Endothelial cell of umbilical vein (primary cell): ENCODE measurements at regions not wholly inside any gene's neighbourhood (a gene's known extent, or its start where the extent isn't known, plus 50 kb on each side); places are given as distances from the start of the nearest gene placed in this dataset.

ENCODE experiments used
- BruUV-seq: library from RNA; stranded (reverse); fragments of 400-500 nt; replicated peaks from 2 replicates; lab custom pipeline; 2021; lab: Mats Ljungman, UMichigan
- CTCF ChIA-PET: fragments of 300-600, 350-600 bp; sonication (Branson Sonifier 250); formaldehyde crosslinking; loops from one replicate; lab custom pipeline; 2021; ENCODE audit warnings: antibody characterized with exemption, inconsistent platforms; lab: Charles Lee
- POLR2A ChIA-PET: fragments of 300-600, 350-600 bp; sonication (Branson Sonifier 250); formaldehyde crosslinking; loops from one replicate; lab custom pipeline; 2021; ENCODE audit warnings: antibody characterized with exemption, inconsistent platforms; lab: Charles Lee
- DNase-seq: peaks from one replicate; pipeline ENCODE4 v3.0.0-alpha.2; 2011; ENCODE audit warnings: low read depth, low spot score
- FAIRE-seq: peaks from 2 replicates; lab custom pipeline; 2011; peaks lifted over from hg19 to GRCh38; lab: Jason Lieb, UNC
- H2AFZ ChIP-seq: 2 replicates; pipeline ENCODE4 v1.6.0; 2012; ENCODE audit warnings: low read depth, low read length, control low read depth, inconsistent platforms
- H3K27ac ChIP-seq: 2 replicates; pipeline ENCODE4 v1.5.1; 2011; ENCODE audit warnings: low read depth, mild to moderate bottlenecking, control low read depth, low read length, moderate library complexity; ENCODE audit not compliant: insufficient read depth
- H3K27me3 ChIP-seq, 2 experiments: 2 replicates each; pipeline versions ENCODE4 v1.6.0 to v1.6.1; 2011; ENCODE audit warnings: low read length in 2 of 2, mixed read lengths in 1 of 2; ENCODE audit not compliant: control insufficient read depth in 2 of 2, insufficient read depth in 2 of 2
- H3K36me3 ChIP-seq, 2 experiments: 2 replicates in 1 of 2; 3 replicates in 1 of 2; pipeline ENCODE4 v1.5.1; 2011; ENCODE audit warnings: low read length in 2 of 2, mild to moderate bottlenecking in 1 of 2, moderate library complexity in 1 of 2; ENCODE audit not compliant: control insufficient read depth in 2 of 2, insufficient read depth in 2 of 2; ENCODE audit errors: extremely low read depth in 1 of 2
- H3K4me1 ChIP-seq: 3 replicates; pipeline ENCODE4 v1.5.1; 2011; ENCODE audit warnings: mild to moderate bottlenecking, low read length; ENCODE audit not compliant: control insufficient read depth, insufficient read depth; ENCODE audit errors: extremely low read depth
- H3K4me2 ChIP-seq: 2 replicates; pipeline ENCODE4 v1.6.1; 2011; ENCODE audit warnings: low read length, control low read depth, mixed read lengths; ENCODE audit not compliant: insufficient read depth
- H3K4me3 ChIP-seq, 3 experiments: fragments of 200-600 bp in 1 of 3; sonication (generic), shearing (Covaris generic) in 1 of 3; replicated peaks in 1 of 3; 2 replicates each; pipeline ENCODE4 v1.5.1; 2011 to 2016; ENCODE audit warnings: control low read depth in 3 of 3, low read length in 3 of 3, mild to moderate bottlenecking in 2 of 3, inconsistent platforms in 1 of 3, low read depth in 1 of 3, moderate library complexity in 1 of 3; ENCODE audit not compliant: insufficient read depth in 1 of 3
- H3K79me2 ChIP-seq: 2 replicates; pipeline ENCODE4 v1.6.0; 2012; ENCODE audit warnings: low read length, inconsistent platforms; ENCODE audit not compliant: control insufficient read depth, insufficient read depth
- H3K9ac ChIP-seq: replicated peaks from 2 replicates; pipeline ENCODE3; 2011; ENCODE audit warnings: low read length, control low read depth; ENCODE audit not compliant: insufficient read depth; ENCODE audit errors: extremely low read depth
- H3K9me1 ChIP-seq: replicated peaks from 3 replicates; pipeline ENCODE4 v1.6.0; 2011; ENCODE audit warnings: mild to moderate bottlenecking, low read length; ENCODE audit not compliant: control insufficient read depth, insufficient read depth; ENCODE audit errors: extremely low read depth
- H3K9me3 ChIP-seq: replicated peaks from 2 replicates; pipeline ENCODE4 v1.5.1; 2012; ENCODE audit warnings: low read length, inconsistent platforms; ENCODE audit not compliant: control insufficient read depth, insufficient read depth
- H4K20me1 ChIP-seq: replicated peaks from 2 replicates; pipeline ENCODE3; 2011; ENCODE audit warnings: mild to moderate bottlenecking, low read length; ENCODE audit not compliant: control insufficient read depth, insufficient read depth; ENCODE audit errors: extremely low read depth
- EZH2 ChIP-seq: IDR thresholded peaks from 2 replicates; pipeline ENCODE4 v1.6.1; 2012; ENCODE audit warnings: borderline replicate concordance, low read depth, mild to moderate bottlenecking, moderate library complexity, low read length, inconsistent platforms; ENCODE audit not compliant: severe bottlenecking
- FOS ChIP-seq: IDR thresholded peaks from 2 replicates; pipeline ENCODE4 v1.6.1; 2011; ENCODE audit warnings: mild to moderate bottlenecking, low read length, moderate library complexity, borderline replicate concordance; ENCODE audit not compliant: insufficient read depth
- GATA2 ChIP-seq: IDR thresholded peaks from 2 replicates; pipeline ENCODE4 v1.7.0; 2011; ENCODE audit warnings: low read depth, mild to moderate bottlenecking, moderate library complexity, mixed read lengths, low read length; ENCODE audit not compliant: insufficient read length, insufficient read depth
- JUN ChIP-seq: IDR thresholded peaks from 2 replicates; pipeline ENCODE4 v1.6.1; 2011; ENCODE audit warnings: borderline replicate concordance, low read depth; ENCODE audit not compliant: insufficient read length, insufficient read depth
- MYC ChIP-seq: IDR thresholded peaks from one replicate; pipeline ENCODE4 v1.6.1; 2011; ENCODE audit warnings: mild to moderate bottlenecking, low read depth, low read length
- POLR2A ChIP-seq: IDR thresholded peaks from 2 replicates; pipeline ENCODE4 v1.6.1; 2012; ENCODE audit warnings: low read depth, mild to moderate bottlenecking, control low read depth, low read length
- POLR2AphosphoS5 ChIP-seq: IDR thresholded peaks from 2 replicates; pipeline ENCODE4 v1.6.1; 2012; ENCODE audit warnings: low read depth, mild to moderate bottlenecking, control low read depth, low read length, moderate library complexity; ENCODE audit not compliant: insufficient read depth
- dilution Hi-C: fragments of 300-500 bp; cut with MboI; formaldehyde crosslinking; loops from one replicate; pipeline ENCODE4 v1.15.0; 2019; ENCODE audit warnings: low sequenced_read_pairs; ENCODE audit not compliant: extremely low pct_ligation_motif_present
- intact Hi-C: fragments of 100-400 bp; cut with micrococcal nuclease; formaldehyde crosslinking; loops from one replicate; pipeline ENCODE4 v1.10.0; 2022
- TF ChIP-seq, protein P1 (sequence below), 2 donors: IDR thresholded peaks; 1 replicate in 1 of 2; 2 replicates in 1 of 2; pipeline ENCODE4 v1.5.1; 2011; ENCODE audit warnings: low read length in 2 of 2, mild to moderate bottlenecking in 2 of 2, moderate library complexity in 2 of 2, control low read depth in 1 of 2, inconsistent platforms in 1 of 2, low read depth in 1 of 2; ENCODE audit not compliant: insufficient read depth in 1 of 2; ENCODE audit errors: extremely low read depth in 1 of 2
- TF ChIP-seq, protein P2 (sequence below): IDR thresholded peaks from 2 replicates; pipeline ENCODE4 v1.6.1; 2011; ENCODE audit not compliant: insufficient read depth, insufficient read length

DNA sequence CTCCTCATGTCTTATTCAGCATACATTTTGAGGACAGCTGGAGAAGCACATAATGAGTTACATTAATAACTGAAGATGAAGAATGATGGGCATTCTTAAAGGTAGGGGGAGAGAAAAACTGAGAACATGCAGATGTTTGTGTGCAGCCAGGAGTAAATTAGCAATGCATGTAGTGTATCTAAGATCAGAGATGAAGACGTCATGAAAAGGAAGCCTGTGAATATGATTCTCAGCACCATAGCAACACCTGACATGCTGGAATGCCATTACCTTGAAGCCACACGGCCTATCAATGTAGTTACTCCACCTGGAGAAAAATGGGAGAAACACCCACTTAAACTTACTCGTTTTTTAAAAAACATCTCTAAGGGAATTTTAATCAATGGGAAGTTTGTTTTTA is 607.1 kb downstream of the PTPRC start:
- dilution Hi-C loops (no loop called here), intact Hi-C loops (loop anchor here (10.0 kb wide), 1 partner anchor 309 kb away; no protein-coding TSS in a partner anchor)
- H3K27me3 ChIP-seq: no peaks in the 10 kb centered on the region
- BruUV-seq: no TSS peak
- H3K4me1 ChIP-seq: no peaks in the 10 kb centered on the region
- no peak overlapping the region for H3K4me2 ChIP-seq
- POLR2A ChIA-PET: no interaction called here
- H3K79me2 ChIP-seq: no peaks in the 10 kb centered on the region
- no peaks in the 10 kb centered on the region for H3K36me3 ChIP-seq
- TF ChIP-seq MYC (no peak), POLR2AphosphoS5 (no peak), POLR2A (no peak), JUN (no peak), EZH2 (no peak), FOS (no peak), GATA2 (no peak)
- TF ChIP-seq, protein P1, sequence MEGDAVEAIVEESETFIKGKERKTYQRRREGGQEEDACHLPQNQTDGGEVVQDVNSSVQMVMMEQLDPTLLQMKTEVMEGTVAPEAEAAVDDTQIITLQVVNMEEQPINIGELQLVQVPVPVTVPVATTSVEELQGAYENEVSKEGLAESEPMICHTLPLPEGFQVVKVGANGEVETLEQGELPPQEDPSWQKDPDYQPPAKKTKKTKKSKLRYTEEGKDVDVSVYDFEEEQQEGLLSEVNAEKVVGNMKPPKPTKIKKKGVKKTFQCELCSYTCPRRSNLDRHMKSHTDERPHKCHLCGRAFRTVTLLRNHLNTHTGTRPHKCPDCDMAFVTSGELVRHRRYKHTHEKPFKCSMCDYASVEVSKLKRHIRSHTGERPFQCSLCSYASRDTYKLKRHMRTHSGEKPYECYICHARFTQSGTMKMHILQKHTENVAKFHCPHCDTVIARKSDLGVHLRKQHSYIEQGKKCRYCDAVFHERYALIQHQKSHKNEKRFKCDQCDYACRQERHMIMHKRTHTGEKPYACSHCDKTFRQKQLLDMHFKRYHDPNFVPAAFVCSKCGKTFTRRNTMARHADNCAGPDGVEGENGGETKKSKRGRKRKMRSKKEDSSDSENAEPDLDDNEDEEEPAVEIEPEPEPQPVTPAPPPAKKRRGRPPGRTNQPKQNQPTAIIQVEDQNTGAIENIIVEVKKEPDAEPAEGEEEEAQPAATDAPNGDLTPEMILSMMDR (IDR thresholded peaks at IDR 0.05; ENCODE audit: extremely low read depth in 1 of 2, insufficient read depth in 1 of 2, low read depth in 1 of 2, low read length in 2 of 2): no peak
- TF ChIP-seq, protein P2, sequence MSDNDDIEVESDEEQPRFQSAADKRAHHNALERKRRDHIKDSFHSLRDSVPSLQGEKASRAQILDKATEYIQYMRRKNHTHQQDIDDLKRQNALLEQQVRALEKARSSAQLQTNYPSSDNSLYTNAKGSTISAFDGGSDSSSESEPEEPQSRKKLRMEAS: no peak
- no peak for FAIRE-seq
- H3K9me1 ChIP-seq: no peaks in the 10 kb centered on the region
- H3K9me3 ChIP-seq: no peaks in the 10 kb centered on the region
- H4K20me1 ChIP-seq: no peaks in the 10 kb centered on the region
- DNase-seq: no peak
- CTCF ChIA-PET: interaction anchor here (1.8 kb wide), 1 partner anchor 176 kb away, joined by 4 read pairs; no protein-coding TSS in a partner anchor
- no peak overlapping the region for H3K4me3 ChIP-seq
- H2AFZ ChIP-seq: no peak overlapping the region
- H3K9ac ChIP-seq: no peak overlapping the region
- no peak overlapping the region for H3K27ac ChIP-seq
